Smooth muscle cell (in vitro differentiated cells): ENCODE measurements at regions not wholly inside any gene's neighbourhood (a gene's known extent, or its start where the extent isn't known, plus 50 kb on each side); places are given as distances from the start of the nearest gene placed in this dataset.

Experiments
- DNase-seq: peaks from one replicate; lab custom pipeline; 2025; ENCODE audit not compliant: unreplicated experiment; lab: John Stamatoyannopoulos, UW
- H2AFZ ChIP-seq: fragments of 200-600 bp; sonication (generic); 2 replicates; pipeline ENCODE4 v1.6.0; 2016; ENCODE audit warnings: antibody characterized with exemption, low read depth, mild to moderate bottlenecking
- H3F3A ChIP-seq: fragments of 200-600 bp; sonication (generic); 2 replicates; pipeline ENCODE4 v1.6.0; 2017; ENCODE audit warnings: antibody characterized with exemption, low read depth
- H3K27ac ChIP-seq: fragments of 200-600 bp; sonication (generic); 2 replicates; pipeline ENCODE4 v1.5.1; 2016; ENCODE audit warnings: low read depth, mild to moderate bottlenecking
- H3K27me3 ChIP-seq: fragments of 200-600 bp; sonication (generic); 2 replicates; pipeline ENCODE4 v1.6.1; 2016; ENCODE audit warnings: low read depth, mild to moderate bottlenecking
- H3K36me3 ChIP-seq: fragments of 200-600 bp; sonication (generic); 2 replicates; pipeline ENCODE4 v1.5.1; 2016; ENCODE audit warnings: low read depth
- H3K4me1 ChIP-seq: fragments of 200-600 bp; sonication (generic); 2 replicates; pipeline ENCODE4 v1.5.1; 2016; ENCODE audit warnings: low read depth
- H3K4me2 ChIP-seq: fragments of 200-600 bp; sonication (generic); 2 replicates; pipeline ENCODE4 v1.6.0; 2016; ENCODE audit warnings: mild to moderate bottlenecking
- H3K4me3 ChIP-seq: fragments of 200-600 bp; sonication (generic); 2 replicates; pipeline ENCODE4 v1.5.1; 2016; ENCODE audit warnings: mild to moderate bottlenecking
- H3K79me2 ChIP-seq: fragments of 200-600 bp; sonication (generic); 2 replicates; pipeline ENCODE4 v1.6.0; 2016; ENCODE audit warnings: low read depth, mild to moderate bottlenecking
- H3K9ac ChIP-seq: fragments of 200-600 bp; sonication (generic); 2 replicates; pipeline ENCODE4 v1.6.0; 2016; ENCODE audit warnings: low read depth
- H3K9me3 ChIP-seq: fragments of 200-600 bp; sonication (generic); replicated peaks from 2 replicates; pipeline ENCODE4 v1.5.1; 2016; ENCODE audit warnings: low read depth
- H4K20me1 ChIP-seq: fragments of 200-600 bp; sonication (generic); 2 replicates; pipeline ENCODE4 v1.6.0; 2016; ENCODE audit warnings: low read depth
- CTCF ChIP-seq: fragments of 200-600 bp; sonication (generic); IDR thresholded peaks from 2 replicates; pipeline ENCODE4 v1.5.1; 2017; ENCODE audit warnings: borderline replicate concordance, mild to moderate bottlenecking, antibody characterized with exemption; ENCODE audit not compliant: insufficient read depth, poor library complexity, severe bottlenecking
- WGBS: methylation state at CpG from one replicate; pipeline ENCODE4 v1.1.7; 2016; ENCODE audit warnings: low lambda C conversion rate; 5-methylcytosine and 5-hydroxymethylcytosine counted together

GRCh38 chr2:155377266-155377680 is 678.8 kb downstream of the KCNJ3 start:
- H3K4me2 ChIP-seq = no peak overlapping the region
- DNase-seq = no peak

GRCh38 chr2:155372969-155373368 is 674.5 kb downstream of the KCNJ3 start:
- H3F3A ChIP-seq = no peaks in the 10 kb centered on the region
- no peaks in the 10 kb centered on the region for H3K27me3 ChIP-seq
- DNase-seq = no peak
- TF ChIP-seq CTCF = peak; percentile 35
- no peak overlapping the region for H2AFZ ChIP-seq
- no peaks in the 10 kb centered on the region for H4K20me1 ChIP-seq
- H3K36me3 ChIP-seq = no peaks in the 10 kb centered on the region
- H3K9me3 ChIP-seq = no peaks in the 10 kb centered on the region
- no peak overlapping the region for H3K4me3 ChIP-seq
- WGBS = 65% methylated on average over 2 of the region's 2 CpGs
- H3K9ac ChIP-seq = no peak overlapping the region
- no peaks in the 10 kb centered on the region for H3K79me2 ChIP-seq
- no peak overlapping the region for H3K27ac ChIP-seq
- no peak overlapping the region for H3K4me2 ChIP-seq
- no peaks in the 10 kb centered on the region for H3K4me1 ChIP-seq

More at GRCh38 chr2:155377266-155377680, 678.8 kb downstream of the KCNJ3 start:
- H3K4me3 ChIP-seq = no peak overlapping the region
- TF ChIP-seq CTCF = peak; percentile 51
- WGBS = 75% methylated on average over 5 of the region's 5 CpGs
- no peaks in the 10 kb centered on the region for H3F3A ChIP-seq
- no peaks in the 10 kb centered on the region for H3K9me3 ChIP-seq
- no peak overlapping the region for H2AFZ ChIP-seq
- no peaks in the 10 kb centered on the region for H4K20me1 ChIP-seq
- H3K36me3 ChIP-seq = no peaks in the 10 kb centered on the region
- H3K27ac ChIP-seq = no peak overlapping the region
- H3K4me1 ChIP-seq = no peaks in the 10 kb centered on the region
- no peaks in the 10 kb centered on the region for H3K27me3 ChIP-seq
- H3K9ac ChIP-seq = no peak overlapping the region
- no peaks in the 10 kb centered on the region for H3K79me2 ChIP-seq

GRCh38 chr2:155368934-155369333 is 670.4 kb downstream of the KCNJ3 start:
- DNase-seq = no peak
- no peak overlapping the region for H2AFZ ChIP-seq

More at GRCh38 chr2:155368934-155369333, 670.4 kb downstream of the KCNJ3 start:
- no peak overlapping the region for H3K9ac ChIP-seq
- peak; percentile 42 for TF ChIP-seq CTCF
- no peak overlapping the region for H3K4me2 ChIP-seq
- H3K4me1 ChIP-seq = no peaks in the 10 kb centered on the region
- no peaks in the 10 kb centered on the region for H4K20me1 ChIP-seq
- no peak overlapping the region for H3K27ac ChIP-seq
- no peaks in the 10 kb centered on the region for H3K27me3 ChIP-seq
- H3K79me2 ChIP-seq = no peaks in the 10 kb centered on the region
- H3F3A ChIP-seq = no peaks in the 10 kb centered on the region
- no peaks in the 10 kb centered on the region for H3K9me3 ChIP-seq
- H3K4me3 ChIP-seq = no peak overlapping the region
- 68% methylated on average over 1 of the region's 1 CpG for WGBS
- H3K36me3 ChIP-seq = no peaks in the 10 kb centered on the region
